Mesendoderm (in vitro differentiated cells): ENCODE measurements at regions not wholly inside any gene's neighbourhood (a gene's known extent, or its start where the extent isn't known, plus 50 kb on each side); places are given as distances from the start of the nearest gene placed in this dataset.

Experiments
- DNase-seq: peaks from one replicate; pipeline ENCODE4 v3.0.0; 2013
- H2AK5ac ChIP-seq: 2 replicates; pipeline ENCODE4 v1.6.1; 2013; ENCODE audit warnings: low read length, inconsistent platforms
- H2BK120ac ChIP-seq: 2 replicates; pipeline ENCODE4 v1.6.1; 2013; ENCODE audit warnings: low read depth, mild to moderate bottlenecking, low read length, moderate library complexity, mixed read lengths
- H2BK15ac ChIP-seq: replicated peaks from 2 replicates; pipeline ENCODE4 v1.6.1; 2013; ENCODE audit warnings: low read depth, mild to moderate bottlenecking, moderate library complexity
- H2BK5ac ChIP-seq: 2 replicates; pipeline ENCODE4 v1.6.1; 2013; ENCODE audit warnings: low read length, inconsistent platforms
- H3K18ac ChIP-seq: 2 replicates; pipeline ENCODE4 v1.6.1; 2013; ENCODE audit warnings: mild to moderate bottlenecking, low read length, mixed read lengths
- H3K23ac ChIP-seq: one replicate; pipeline ENCODE4 v1.6.1; 2013; ENCODE audit warnings: low read length
- H3K27ac ChIP-seq: 2 replicates; pipeline ENCODE4 v1.5.1; 2013; ENCODE audit warnings: low read depth, mild to moderate bottlenecking, inconsistent platforms, low read length, moderate library complexity
- H3K27me3 ChIP-seq: 2 replicates; pipeline ENCODE4 v1.6.1; 2013; ENCODE audit warnings: low read length, control low read depth, mild to moderate bottlenecking, inconsistent platforms; ENCODE audit not compliant: insufficient read depth, poor library complexity
- H3K36me3 ChIP-seq: 2 replicates; pipeline ENCODE4 v1.6.1; 2013; ENCODE audit warnings: low read length, inconsistent platforms; ENCODE audit not compliant: control insufficient read depth, insufficient read depth
- H3K4ac ChIP-seq: one replicate; pipeline ENCODE4 v1.6.1; 2013; ENCODE audit warnings: low read depth, mild to moderate bottlenecking, low read length, moderate library complexity
- H3K4me1 ChIP-seq: 2 replicates; pipeline ENCODE4 v1.6.1; 2013; ENCODE audit warnings: low read depth, low read length, inconsistent platforms; ENCODE audit not compliant: control insufficient read depth
- H3K4me2 ChIP-seq: 2 replicates; pipeline ENCODE4 v1.6.1; 2013; ENCODE audit warnings: low read length
- H3K4me3 ChIP-seq: 2 replicates; pipeline ENCODE4 v1.5.1; 2013; ENCODE audit warnings: mild to moderate bottlenecking, low read length
- H3K56ac ChIP-seq: one replicate; pipeline ENCODE4 v1.6.1; 2013; ENCODE audit warnings: low read length
- H3K79me1 ChIP-seq: 2 replicates; pipeline ENCODE4 v1.6.1; 2013; ENCODE audit warnings: low read length, inconsistent platforms
- H3K79me2 ChIP-seq: 2 replicates; pipeline ENCODE4 v1.6.1; 2013; ENCODE audit warnings: mild to moderate bottlenecking, low read length; ENCODE audit not compliant: control insufficient read depth, insufficient read depth
- H3K9ac ChIP-seq: 2 replicates; pipeline ENCODE4 v1.6.1; 2013; ENCODE audit warnings: low read length, inconsistent platforms
- H4K5ac ChIP-seq: one replicate; pipeline ENCODE4 v1.6.1; 2013; ENCODE audit warnings: low read length
- H4K8ac ChIP-seq: one replicate; pipeline ENCODE4 v1.6.1; 2013; ENCODE audit warnings: low read depth, mild to moderate bottlenecking, control low read depth, low read length, moderate library complexity
- WGBS: extraction: QIAGEN DNeasy Blood & Tissue Kit; methylation state at CpG from one replicate; pipeline ENCODE4 v1.1.7; 2013; ENCODE audit warnings: low lambda C conversion rate, missing lambda C conversion rate; ENCODE audit not compliant: insufficient coverage; ENCODE audit errors: extremely low coverage; 5-methylcytosine and 5-hydroxymethylcytosine counted together

DNA sequence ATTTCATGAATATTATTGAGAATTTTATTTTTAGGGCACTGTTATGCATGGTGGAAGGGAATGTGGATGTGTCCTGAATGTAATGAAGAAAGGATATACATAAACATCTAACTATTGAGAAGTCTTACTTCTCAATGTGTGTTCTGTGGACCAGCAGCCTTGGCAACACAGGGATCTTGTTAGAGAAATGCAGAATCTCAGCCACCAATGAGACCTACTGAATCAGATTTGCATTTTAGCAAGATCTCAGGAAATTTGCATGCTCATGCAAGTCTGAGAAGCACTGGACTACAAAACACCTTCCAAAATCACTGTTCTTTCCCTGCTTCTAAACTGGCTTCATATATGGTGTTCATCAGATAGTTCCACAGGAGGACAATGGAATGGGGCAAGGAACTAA, 139.7 kb upstream of the WDFY3 start:
- Histone ChIP-seq H2BK15ac (no peak overlapping the region), H2BK120ac (no peak overlapping the region), H3K27ac (no peak overlapping the region), H3K79me1 (no peaks in the 10 kb centered on the region), H3K56ac (no peak overlapping the region), H3K4me3 (no peak overlapping the region), H2AK5ac (no peak overlapping the region), H3K4me2 (no peak overlapping the region), H3K27me3 (no peaks in the 10 kb centered on the region), H3K79me2 (no peaks in the 10 kb centered on the region), H3K23ac (no peak overlapping the region), H3K4me1 (no peaks in the 10 kb centered on the region), H3K36me3 (no peaks in the 10 kb centered on the region), H3K4ac (no peak overlapping the region), H3K9ac (no peak overlapping the region), H2BK5ac (no peak overlapping the region), H4K5ac (no peak overlapping the region), H3K18ac (no peak overlapping the region), H4K8ac (no peak overlapping the region)
- no peak for DNase-seq

- no peak overlapping the region for H2BK5ac ChIP-seq
- no peak overlapping the region for H3K23ac ChIP-seq
- H2BK15ac ChIP-seq: no peak overlapping the region
- no peak overlapping the region for H3K4ac ChIP-seq
- no peak overlapping the region for H3K18ac ChIP-seq
- H3K27ac ChIP-seq: no peak overlapping the region
- no peak overlapping the region for H4K5ac ChIP-seq
- H3K36me3 ChIP-seq: no peaks in the 10 kb centered on the region
- no peak overlapping the region for H2BK120ac ChIP-seq
- no peaks in the 10 kb centered on the region for H3K79me2 ChIP-seq
- H3K4me1 ChIP-seq: no peaks in the 10 kb centered on the region
- no peak overlapping the region for H3K9ac ChIP-seq
- whole genome bisulfite sequencing: no CpG with 5 or more reads among the region's 5 CpGs
- no peak overlapping the region for H3K56ac ChIP-seq
- H4K8ac ChIP-seq: no peak overlapping the region
- no peak overlapping the region for H3K4me2 ChIP-seq
- no peak overlapping the region for H2AK5ac ChIP-seq
- no peak for DNase-seq
- no peaks in the 10 kb centered on the region for H3K79me1 ChIP-seq
- H3K27me3 ChIP-seq: no peaks in the 10 kb centered on the region
- H3K4me3 ChIP-seq: no peak overlapping the region
Observed at GRCh38 chr4:85106805-85107336, 140.4 kb upstream of the WDFY3 start.

DNA sequence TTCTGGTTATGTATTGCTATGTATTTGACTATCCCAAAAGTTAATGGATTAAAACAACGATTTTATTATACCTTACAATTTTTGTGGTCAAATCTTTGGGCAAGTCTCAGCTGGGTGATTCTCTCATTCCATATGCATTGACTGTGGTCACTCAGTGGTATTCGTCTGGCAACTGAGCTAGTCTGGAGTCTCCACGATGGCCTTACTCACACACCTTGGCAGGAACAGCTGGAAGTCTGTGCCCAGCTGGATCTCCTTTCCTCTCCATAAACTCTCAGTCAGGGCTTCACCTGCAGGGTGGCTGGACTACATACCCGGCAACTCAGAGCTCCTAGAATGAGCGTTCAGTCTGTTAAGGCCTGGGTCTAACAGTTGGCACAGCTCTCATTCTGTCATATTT, 141.1 kb upstream of the WDFY3 start:
- no peak overlapping the region for H2AK5ac ChIP-seq
- H3K4me3 ChIP-seq: no peak overlapping the region
- no peak overlapping the region for H3K4me2 ChIP-seq
- H3K36me3 ChIP-seq: no peaks in the 10 kb centered on the region
- H3K79me1 ChIP-seq: no peaks in the 10 kb centered on the region
- H3K79me2 ChIP-seq: no peaks in the 10 kb centered on the region
- WGBS: no CpG with 5 or more reads among the region's 5 CpGs
- H3K4ac ChIP-seq: no peak overlapping the region
- no peak overlapping the region for H4K5ac ChIP-seq
- no peaks in the 10 kb centered on the region for H3K4me1 ChIP-seq
- no peak overlapping the region for H3K27ac ChIP-seq
- H2BK5ac ChIP-seq: no peak overlapping the region
- H3K56ac ChIP-seq: no peak overlapping the region
- no peak overlapping the region for H2BK120ac ChIP-seq
- H3K27me3 ChIP-seq: no peaks in the 10 kb centered on the region
- H3K18ac ChIP-seq: no peak overlapping the region
- H4K8ac ChIP-seq: no peak overlapping the region
- DNase-seq: no peak
- H3K9ac ChIP-seq: no peak overlapping the region
- H3K23ac ChIP-seq: no peak overlapping the region
- no peak overlapping the region for H2BK15ac ChIP-seq

DNA sequence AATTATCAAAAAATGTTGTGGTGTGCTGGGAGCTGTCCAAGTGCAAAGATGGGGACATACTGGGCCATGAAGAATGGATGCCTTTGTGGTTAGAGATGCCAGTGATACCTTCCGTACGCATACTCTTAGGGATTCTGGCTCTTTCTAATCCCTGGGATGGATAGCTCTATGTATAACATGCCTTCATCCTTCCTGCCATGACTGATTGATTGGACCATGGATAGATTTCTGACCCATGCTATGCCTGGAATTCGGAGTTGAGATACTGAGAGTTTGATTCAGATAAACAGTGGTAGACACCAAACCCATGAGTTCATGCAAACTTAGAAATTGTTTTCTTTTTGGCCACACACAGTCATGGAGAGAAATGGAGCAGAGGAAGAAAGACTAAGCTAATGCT, 147.2 kb upstream of the WDFY3 start:
- no peaks in the 10 kb centered on the region for H3K36me3 ChIP-seq
- no peak overlapping the region for H3K9ac ChIP-seq
- H3K27ac ChIP-seq: no peak overlapping the region

DNA sequence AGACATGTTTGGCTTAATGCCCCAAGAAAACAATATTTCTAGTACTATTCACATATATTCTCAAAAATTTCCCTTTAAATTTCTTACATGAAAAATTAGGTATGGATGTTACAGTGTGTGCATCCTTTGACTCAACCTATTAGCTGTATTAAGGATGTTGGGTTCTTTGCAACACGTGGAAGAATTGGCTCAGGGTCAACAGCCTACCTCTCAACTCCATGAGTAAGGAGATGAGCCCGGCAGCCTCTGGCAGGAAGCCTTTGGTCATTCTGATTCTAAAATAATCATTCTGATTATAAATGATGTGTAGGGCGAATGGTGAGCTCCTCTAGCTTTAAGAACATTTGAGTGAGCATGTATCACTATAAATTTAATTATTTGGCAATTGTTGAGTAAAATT, 148.0 kb upstream of the WDFY3 start:
- Histone ChIP-seq H3K56ac (no peak overlapping the region), H3K4me2 (no peak overlapping the region)
- no peak for DNase-seq

More for the DNA sequence above, 147.2 kb upstream of the WDFY3 start:
- Histone ChIP-seq H3K56ac (no peak overlapping the region), H2BK15ac (no peak overlapping the region), H3K4me1 (no peaks in the 10 kb centered on the region), H3K4me2 (no peak overlapping the region), H3K79me1 (no peaks in the 10 kb centered on the region), H3K18ac (no peak overlapping the region), H3K23ac (no peak overlapping the region), H3K79me2 (no peaks in the 10 kb centered on the region), H4K8ac (no peak overlapping the region), H2BK5ac (no peak overlapping the region), H3K27me3 (no peaks in the 10 kb centered on the region), H3K4ac (no peak overlapping the region), H4K5ac (no peak overlapping the region), H3K4me3 (no peak overlapping the region), H2BK120ac (no peak overlapping the region), H2AK5ac (no peak overlapping the region)
- WGBS: no CpG with 5 or more reads among the region's 3 CpGs
- no peak for DNase-seq

DNA sequence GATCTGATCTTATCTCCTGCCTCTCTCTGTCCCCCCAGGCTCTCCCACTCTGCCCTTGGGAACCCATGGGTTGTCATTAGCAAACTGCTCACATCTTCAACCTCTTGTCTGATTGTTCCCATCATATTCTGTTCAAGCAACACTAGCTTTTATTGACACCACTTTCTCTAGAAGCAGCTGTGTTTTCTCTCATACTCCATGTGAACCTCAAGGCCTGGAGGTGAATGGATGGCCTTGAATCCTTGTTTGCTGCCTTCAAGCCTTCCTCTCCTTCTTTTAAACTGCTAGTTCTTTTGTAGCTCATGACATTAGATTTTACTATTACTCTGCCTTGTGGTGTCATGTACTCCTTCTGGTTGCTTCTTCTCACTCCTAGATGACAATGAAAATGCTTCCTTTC, 149.5 kb upstream of the WDFY3 start:
- Histone ChIP-seq H3K27me3 (no peaks in the 10 kb centered on the region), H3K4me1 (no peaks in the 10 kb centered on the region), H4K5ac (no peak overlapping the region), H3K23ac (no peak overlapping the region), H2AK5ac (no peak overlapping the region), H2BK120ac (no peak overlapping the region), H3K4ac (no peak overlapping the region), H2BK5ac (no peak overlapping the region), H3K36me3 (no peaks in the 10 kb centered on the region), H3K56ac (no peak overlapping the region), H3K4me3 (no peak overlapping the region), H3K9ac (no peak overlapping the region), H4K8ac (no peak overlapping the region), H2BK15ac (no peak overlapping the region), H3K27ac (no peak overlapping the region), H3K79me2 (no peaks in the 10 kb centered on the region), H3K18ac (no peak overlapping the region), H3K4me2 (no peak overlapping the region), H3K79me1 (no peaks in the 10 kb centered on the region)
- DNase-seq: no peak

More for the DNA sequence above, 148.0 kb upstream of the WDFY3 start:
- Histone ChIP-seq H2AK5ac (no peak overlapping the region), H3K79me1 (no peaks in the 10 kb centered on the region), H3K27me3 (no peaks in the 10 kb centered on the region), H3K9ac (no peak overlapping the region), H3K4ac (no peak overlapping the region), H2BK5ac (no peak overlapping the region), H4K8ac (no peak overlapping the region), H3K27ac (no peak overlapping the region), H4K5ac (no peak overlapping the region), H3K36me3 (no peaks in the 10 kb centered on the region), H2BK15ac (no peak overlapping the region), H3K4me1 (no peaks in the 10 kb centered on the region), H3K18ac (no peak overlapping the region), H3K79me2 (no peaks in the 10 kb centered on the region), H3K23ac (no peak overlapping the region), H2BK120ac (no peak overlapping the region), H3K4me3 (no peak overlapping the region)
- no CpG with 5 or more reads among the region's 3 CpGs for WGBS
